NB4 (cell line): ENCODE measurements at regions not wholly inside any gene's neighbourhood (a gene's known extent, or its start where the extent isn't known, plus 50 kb on each side); places are given as distances from the start of the nearest gene placed in this dataset.

Experiments
- DNase-seq: peaks from one replicate; pipeline ENCODE4 v3.0.0; 2010; ENCODE audit warnings: low read depth
- H3K4me3 ChIP-seq: one replicate; pipeline ENCODE4 v1.5.1; 2011; ENCODE audit warnings: mild to moderate bottlenecking, low read depth, low read length, moderate library complexity
- MYC ChIP-seq: IDR thresholded peaks from 2 replicates; pipeline ENCODE4 v1.6.1; 2011; ENCODE audit warnings: low read depth, low read length
- POLR2A ChIP-seq: IDR thresholded peaks from 2 replicates; pipeline ENCODE4 v1.6.1; 2011; ENCODE audit warnings: mild to moderate bottlenecking; ENCODE audit not compliant: insufficient read length; ENCODE audit errors: extremely low read depth
- TF ChIP-seq, protein P1 (sequence below): IDR thresholded peaks from one replicate; pipeline ENCODE4 v1.5.1; 2012; ENCODE audit warnings: low read depth, low read length
- TF ChIP-seq, protein P2 (sequence below): IDR thresholded peaks from 2 replicates; pipeline ENCODE4 v1.6.1; 2011; ENCODE audit warnings: low read depth, low read length

DNA sequence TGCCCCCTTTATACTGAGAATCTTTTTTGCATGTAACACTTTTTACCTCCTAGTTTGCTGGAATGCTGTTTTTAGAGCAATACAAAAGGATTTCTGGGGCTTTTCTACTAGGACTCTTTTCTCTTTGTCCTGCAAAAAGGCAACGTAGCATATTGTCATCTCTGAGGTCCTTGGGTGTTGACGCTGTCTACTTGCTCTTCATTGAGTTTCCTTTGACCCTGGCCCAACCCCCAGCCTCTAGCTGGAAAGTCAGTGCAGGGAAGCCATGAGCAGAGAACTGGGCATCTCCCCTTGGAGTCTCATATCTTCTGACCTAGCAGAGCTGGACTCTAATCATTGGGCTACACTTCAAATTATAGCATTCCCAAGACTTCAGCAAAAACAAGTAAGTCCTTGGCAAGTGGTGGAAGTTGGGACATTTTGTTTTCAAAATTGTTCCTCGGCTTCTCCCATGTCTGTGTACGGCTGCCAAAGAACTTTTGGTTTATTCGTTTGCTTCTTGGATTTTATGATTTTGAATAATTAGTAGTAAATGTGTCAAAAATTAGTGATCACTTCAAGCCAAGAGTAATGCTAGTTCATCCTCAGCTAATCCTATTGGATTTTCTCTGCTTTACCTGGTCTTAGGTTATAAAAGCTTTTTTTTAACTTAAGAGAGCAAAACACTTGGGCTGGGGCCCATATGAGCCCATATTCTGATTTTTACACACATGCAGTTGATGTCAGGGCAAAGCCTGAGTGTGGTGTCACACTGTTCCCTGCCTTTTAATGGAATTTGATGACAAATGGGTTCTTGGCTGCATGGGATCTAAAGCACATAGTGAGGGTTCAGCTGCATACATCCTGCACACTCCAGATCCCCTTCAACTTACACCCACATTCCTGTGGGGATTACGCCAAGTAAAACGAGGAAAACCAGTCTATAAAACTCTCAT lies 419.5 kb upstream of the C2CD4B start:
- TF ChIP-seq POLR2A (no peak), MYC (no peak)
- TF ChIP-seq, protein P1, sequence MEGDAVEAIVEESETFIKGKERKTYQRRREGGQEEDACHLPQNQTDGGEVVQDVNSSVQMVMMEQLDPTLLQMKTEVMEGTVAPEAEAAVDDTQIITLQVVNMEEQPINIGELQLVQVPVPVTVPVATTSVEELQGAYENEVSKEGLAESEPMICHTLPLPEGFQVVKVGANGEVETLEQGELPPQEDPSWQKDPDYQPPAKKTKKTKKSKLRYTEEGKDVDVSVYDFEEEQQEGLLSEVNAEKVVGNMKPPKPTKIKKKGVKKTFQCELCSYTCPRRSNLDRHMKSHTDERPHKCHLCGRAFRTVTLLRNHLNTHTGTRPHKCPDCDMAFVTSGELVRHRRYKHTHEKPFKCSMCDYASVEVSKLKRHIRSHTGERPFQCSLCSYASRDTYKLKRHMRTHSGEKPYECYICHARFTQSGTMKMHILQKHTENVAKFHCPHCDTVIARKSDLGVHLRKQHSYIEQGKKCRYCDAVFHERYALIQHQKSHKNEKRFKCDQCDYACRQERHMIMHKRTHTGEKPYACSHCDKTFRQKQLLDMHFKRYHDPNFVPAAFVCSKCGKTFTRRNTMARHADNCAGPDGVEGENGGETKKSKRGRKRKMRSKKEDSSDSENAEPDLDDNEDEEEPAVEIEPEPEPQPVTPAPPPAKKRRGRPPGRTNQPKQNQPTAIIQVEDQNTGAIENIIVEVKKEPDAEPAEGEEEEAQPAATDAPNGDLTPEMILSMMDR = no peak
- TF ChIP-seq, protein P2, sequence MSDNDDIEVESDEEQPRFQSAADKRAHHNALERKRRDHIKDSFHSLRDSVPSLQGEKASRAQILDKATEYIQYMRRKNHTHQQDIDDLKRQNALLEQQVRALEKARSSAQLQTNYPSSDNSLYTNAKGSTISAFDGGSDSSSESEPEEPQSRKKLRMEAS = no peak
- no peak overlapping the region for H3K4me3 ChIP-seq
- no peak for DNase-seq

DNA sequence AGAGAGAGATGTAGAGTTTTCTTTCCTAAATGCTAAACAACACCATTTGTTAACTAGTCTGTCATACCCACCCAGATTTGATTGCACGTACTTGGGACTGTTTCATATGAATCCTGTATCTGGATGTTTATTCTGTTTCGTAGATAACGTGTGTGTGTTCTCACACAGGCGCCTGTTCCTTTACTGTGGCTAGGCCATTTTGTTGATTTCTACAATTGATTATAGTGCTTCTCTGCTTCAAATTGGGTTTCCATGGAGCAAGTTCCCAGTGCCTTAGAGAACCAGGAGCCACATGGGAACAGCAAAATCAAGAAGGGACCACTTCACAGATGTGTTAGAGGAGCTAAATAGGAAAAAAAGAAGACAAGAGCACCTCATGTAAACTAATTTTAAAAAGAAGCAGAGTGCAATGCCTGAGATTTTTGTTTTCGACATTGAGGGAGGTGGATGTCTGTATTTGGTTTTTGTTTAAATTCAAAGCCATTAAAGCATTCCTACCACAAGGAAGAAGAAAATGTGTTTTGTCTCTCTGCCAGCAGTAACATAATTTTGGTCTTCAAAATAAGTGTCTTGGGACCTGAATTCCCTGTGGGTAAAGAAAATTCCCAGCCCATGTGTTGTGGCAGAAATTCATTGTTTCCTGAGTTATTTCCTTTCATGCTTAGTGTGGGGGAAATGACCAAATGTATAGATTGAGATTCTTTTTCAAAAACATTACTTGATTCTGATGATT lies 424.0 kb upstream of the C2CD4B start:
- DNase-seq = no peak
- TF ChIP-seq, protein P2 = no peak
- TF ChIP-seq MYC = no peak
- TF ChIP-seq, protein P1 = no peak
- no peak for TF ChIP-seq POLR2A
- no peak overlapping the region for H3K4me3 ChIP-seq

DNA sequence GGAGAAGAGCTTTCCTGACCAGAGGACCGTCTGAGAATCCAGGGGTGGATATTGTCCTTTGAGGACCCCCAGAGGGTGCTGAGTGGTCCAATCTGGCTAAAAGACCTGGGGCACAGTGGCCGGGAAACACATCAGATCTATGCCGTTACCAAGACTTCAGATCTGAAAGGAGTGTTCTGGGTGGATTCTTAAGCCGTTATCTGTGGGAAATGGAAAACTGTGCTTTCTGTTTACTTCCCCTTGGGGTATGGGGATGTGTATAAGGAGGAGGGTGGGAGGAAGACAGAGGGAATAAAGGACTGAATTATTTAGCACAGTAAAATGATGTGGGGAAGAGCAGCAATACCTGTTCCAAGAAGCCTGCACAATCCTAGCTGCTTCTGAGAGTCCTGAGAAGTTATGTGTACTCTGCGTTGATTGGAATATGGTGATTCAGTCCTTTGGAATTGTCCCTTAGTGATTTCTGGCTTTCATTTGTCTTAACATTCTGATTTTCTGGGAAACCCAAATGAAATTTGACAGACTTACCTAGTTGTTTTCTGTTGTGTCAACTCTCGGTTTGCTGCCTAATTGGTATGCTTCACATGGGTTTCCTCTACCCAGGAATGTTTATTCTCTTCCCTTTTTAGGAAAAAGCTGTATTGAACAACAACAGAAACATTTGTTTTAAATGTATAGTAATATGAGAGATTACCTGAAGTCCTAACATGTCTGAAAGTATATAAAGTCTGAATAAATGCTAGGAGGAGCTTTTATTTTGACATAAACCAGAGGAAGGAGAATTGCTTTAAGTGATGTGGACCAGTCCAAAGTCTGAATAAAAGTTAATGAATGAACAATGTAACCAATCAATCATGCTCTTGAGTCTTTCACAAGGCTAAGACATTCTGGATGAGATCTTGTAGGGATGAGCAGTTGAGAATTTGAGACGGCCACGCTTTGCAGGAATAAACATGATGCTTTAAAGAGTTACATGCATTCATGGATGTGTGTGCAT lies 427.1 kb upstream of the C2CD4B start:
- no peak for DNase-seq
- no peak overlapping the region for H3K4me3 ChIP-seq
- TF ChIP-seq, protein P1 = no peak
- TF ChIP-seq POLR2A (no peak), MYC (no peak)
- TF ChIP-seq, protein P2 = no peak

GRCh38 chr15:62592920-62593319 lies 427.8 kb upstream of the C2CD4B start:
- no peak overlapping the region for H3K4me3 ChIP-seq
- DNase-seq = no peak
- TF ChIP-seq, protein P2 = no peak
- TF ChIP-seq, protein P1 = no peak
- TF ChIP-seq MYC (no peak), POLR2A (no peak)

DNA sequence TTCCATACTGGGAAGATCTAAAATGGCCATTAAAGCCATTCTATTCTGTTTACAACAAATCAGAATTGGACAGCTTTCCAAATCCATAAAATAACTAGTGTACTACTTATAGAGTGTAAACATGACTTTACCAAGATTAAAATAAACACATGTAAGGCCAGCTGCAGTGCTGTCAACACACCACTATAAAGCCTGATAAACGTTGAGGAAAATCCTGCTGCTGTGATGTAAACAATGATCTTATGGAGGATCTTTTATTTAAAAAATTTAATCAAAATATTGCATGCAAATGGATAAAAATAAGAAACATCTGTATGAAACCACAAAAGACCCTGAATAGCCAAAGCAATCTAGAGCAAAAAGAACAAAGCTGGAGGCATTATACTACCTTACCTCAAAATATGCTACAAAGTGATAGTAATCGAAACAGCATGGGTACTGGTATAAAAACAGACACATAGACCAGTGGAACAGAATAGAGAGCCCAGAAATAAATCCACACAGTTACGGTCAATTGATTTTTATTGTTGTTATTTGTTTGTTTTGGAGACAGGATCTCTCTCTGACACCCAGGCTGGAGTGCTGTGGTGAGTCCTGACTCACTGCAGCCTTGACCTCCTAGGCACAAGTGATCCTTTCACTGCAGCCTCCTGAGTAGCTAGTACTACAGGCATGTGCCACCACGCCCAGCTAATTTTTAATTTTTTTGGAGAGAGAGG lies 428.8 kb upstream of the C2CD4B start:
- no peak for DNase-seq
- H3K4me3 ChIP-seq = no peak overlapping the region
- TF ChIP-seq, protein P1 = no peak
- no peak for TF ChIP-seq POLR2A
- TF ChIP-seq, protein P2 = no peak
